Stimulated activated CD8-positive, alpha-beta memory T cell treated with anti-CD3 and anti-CD28 coated beads, Interleukin-4, amount 100 ng/mL, for 48 hours (primary cell): ENCODE measurements at regions not wholly inside any gene's neighbourhood (a gene's known extent, or its start where the extent isn't known, plus 50 kb on each side); places are given as distances from the start of the nearest gene placed in this dataset.

Experiments
- DNase-seq: peaks from one replicate; pipeline ENCODE4 v3.0.0-alpha.2; 2020

- DNase-seq: no peak
Observed at GRCh38 chr6:46072866-46073265, 56.9 kb upstream of the ENPP4 start.

GRCh38 chr6:46078294-46078693 is 51.5 kb upstream of the ENPP4 start:
- peak; percentile 25 for DNase-seq

GRCh38 chr6:46079061-46079460 is 50.7 kb upstream of the ENPP4 start:
- DNase-seq: no peak
